Astrocyte of the spinal cord (primary cell): ENCODE measurements at regions not wholly inside any gene's neighbourhood (a gene's known extent, or its start where the extent isn't known, plus 50 kb on each side); places are given as distances from the start of the nearest gene placed in this dataset.

Experiments used
- DNase-seq: peaks from one replicate; pipeline ENCODE4 v3.0.0; 2011; ENCODE audit warnings: low read depth, low spot score
- H3K4me3 ChIP-seq: 2 replicates; pipeline ENCODE4 v1.5.1; 2011; ENCODE audit warnings: low read depth, mild to moderate bottlenecking, low read length, moderate library complexity
- CTCF ChIP-seq: IDR thresholded peaks from 2 replicates; pipeline ENCODE4 v1.5.1; 2012; ENCODE audit warnings: low read depth, mild to moderate bottlenecking, low read length, inconsistent platforms
- in situ Hi-C: cut with HindIII; loops from 2 replicates; pipeline ENCODE4 v1.10.0; 2017; ENCODE audit warnings: low sequenced_read_pairs

- no peak for TF ChIP-seq CTCF
- DNase-seq = no peak
- no peak overlapping the region for H3K4me3 ChIP-seq
- in situ Hi-C loops = no loop called here
Measured at GRCh38 chr14:87142551-87143211, 850.3 kb downstream of the GALC start.

- TF ChIP-seq CTCF = no peak
- in situ Hi-C loops = no loop called here
- no peak for DNase-seq
- no peak overlapping the region for H3K4me3 ChIP-seq
Measured at GRCh38 chr14:87141801-87142200, 851.2 kb downstream of the GALC start.

GRCh38 chr14:87139299-87139698, 853.7 kb downstream of the GALC start:
- no peak for TF ChIP-seq CTCF
- peak; percentile 24 for DNase-seq
- H3K4me3 ChIP-seq = no peak overlapping the region
- in situ Hi-C loops = no loop called here

GRCh38 chr14:87133073-87133801, 859.7 kb downstream of the GALC start:
- TF ChIP-seq CTCF = no peak
- in situ Hi-C loops = no loop called here

GRCh38 chr14:87131879-87132278, 861.1 kb downstream of the GALC start:
- peak; percentile 40 for DNase-seq
- TF ChIP-seq CTCF = no peak
- in situ Hi-C loops = no loop called here
- H3K4me3 ChIP-seq = no peak overlapping the region

More at GRCh38 chr14:87133073-87133801, 859.7 kb downstream of the GALC start:
- DNase-seq = peak; percentile 87
- no peak overlapping the region for H3K4me3 ChIP-seq

GRCh38 chr14:87122166-87122565, 870.8 kb downstream of the GALC start:
- no peak for DNase-seq
- TF ChIP-seq CTCF = no peak
- in situ Hi-C loops = no loop called here
- H3K4me3 ChIP-seq = no peak overlapping the region
